ENCODE measurements at regions not wholly inside any gene's neighbourhood (a gene's known extent, or its start where the extent isn't known, plus 50 kb on each side); places are given as distances from the start of the nearest gene placed in this dataset.

GRCh38 chr3:43907508-43907858 is 216.7 kb downstream of the ABHD5 start:
- Histone ChIP-seq H3K4me2 (ENCODE audit: extremely low read depth, insufficient read depth, low read length) (no peak overlapping the region), H3K9ac (ENCODE audit: insufficient read depth, low read length) (no peak overlapping the region), H3K27me3 (ENCODE audit: control insufficient read depth, insufficient read depth, low read length) (peaks cover 2% of the 10 kb centered on the region), H2AFZ (ENCODE audit: low read length) (no peak overlapping the region), H3K4me1 (ENCODE audit: control insufficient read depth, extremely low read depth, insufficient read depth, low read length) (no peaks in the 10 kb centered on the region), H3K27ac (ENCODE audit: insufficient read depth, low read length) (no peak overlapping the region), H3K79me2 (ENCODE audit: control insufficient read depth, insufficient read depth, low read length) (no peaks in the 10 kb centered on the region), H3K9me3 (ENCODE audit: control insufficient read depth, insufficient read depth, low read depth, low read length) (no peaks in the 10 kb centered on the region), H4K20me1 (ENCODE audit: control insufficient read depth, extremely low read depth, insufficient read depth, low read length) (no peaks in the 10 kb centered on the region), H3K36me3 (ENCODE audit: control insufficient read depth, insufficient read depth, low read length) (no peaks in the 10 kb centered on the region), H3K4me3 (replicated peaks in 1 of 4; ENCODE audit: control extremely low read depth in 1 of 4, insufficient read depth in 1 of 4, low read depth in 3 of 4, low read length in 4 of 4) (no peak overlapping the region)
- no peak for TF ChIP-seq CTCF (conservative IDR thresholded peaks at IDR 0.05 in 1 of 2, IDR thresholded peaks at IDR 0.05 in 1 of 2; ENCODE audit: low read depth in 1 of 2, low read length in 2 of 2)
- TF ChIP-seq EZH2 (IDR thresholded peaks at IDR 0.05; ENCODE audit: low read length, missing control alignments) = no peak
- DNase-seq (ENCODE audit: low read depth in 2 of 2) = no peak

- Histone ChIP-seq H3K36me3 (ENCODE audit: control insufficient read depth, insufficient read depth, low read length) (no peaks in the 10 kb centered on the region), H3K79me2 (ENCODE audit: control insufficient read depth, insufficient read depth, low read length) (no peaks in the 10 kb centered on the region), H3K4me1 (ENCODE audit: control insufficient read depth, extremely low read depth, insufficient read depth, low read length) (no peaks in the 10 kb centered on the region), H4K20me1 (ENCODE audit: control insufficient read depth, extremely low read depth, insufficient read depth, low read length) (no peaks in the 10 kb centered on the region), H3K9ac (ENCODE audit: insufficient read depth, low read length) (no peak overlapping the region), H3K27ac (ENCODE audit: insufficient read depth, low read length) (no peak overlapping the region), H3K4me3 (replicated peaks in 1 of 4; ENCODE audit: control extremely low read depth in 1 of 4, insufficient read depth in 1 of 4, low read depth in 3 of 4, low read length in 4 of 4) (no peak overlapping the region), H3K4me2 (ENCODE audit: extremely low read depth, insufficient read depth, low read length) (no peak overlapping the region), H3K9me3 (ENCODE audit: control insufficient read depth, insufficient read depth, low read depth, low read length) (no peaks in the 10 kb centered on the region), H3K27me3 (ENCODE audit: control insufficient read depth, insufficient read depth, low read length) (peaks cover 2% of the 10 kb centered on the region), H2AFZ (ENCODE audit: low read length) (no peak overlapping the region)
- no peak for DNase-seq (ENCODE audit: low read depth in 2 of 2)
- TF ChIP-seq CTCF (conservative IDR thresholded peaks at IDR 0.05 in 1 of 2, IDR thresholded peaks at IDR 0.05 in 1 of 2; ENCODE audit: low read depth in 1 of 2, low read length in 2 of 2) (no peak), EZH2 (IDR thresholded peaks at IDR 0.05; ENCODE audit: low read length, missing control alignments) (no peak)
Measured at GRCh38 chr3:43908456-43908855, 217.7 kb downstream of the ABHD5 start.

- Histone ChIP-seq H3K9ac (ENCODE audit: insufficient read depth, low read length) (no peak overlapping the region), H3K27me3 (ENCODE audit: control insufficient read depth, insufficient read depth, low read length) (no peaks in the 10 kb centered on the region), H3K4me2 (ENCODE audit: extremely low read depth, insufficient read depth, low read length) (no peak overlapping the region), H4K20me1 (ENCODE audit: control insufficient read depth, extremely low read depth, insufficient read depth, low read length) (no peaks in the 10 kb centered on the region), H3K79me2 (ENCODE audit: control insufficient read depth, insufficient read depth, low read length) (no peaks in the 10 kb centered on the region), H3K36me3 (ENCODE audit: control insufficient read depth, insufficient read depth, low read length) (no peaks in the 10 kb centered on the region), H3K4me3 (replicated peaks in 1 of 4; ENCODE audit: control extremely low read depth in 1 of 4, insufficient read depth in 1 of 4, low read depth in 3 of 4, low read length in 4 of 4) (no peak overlapping the region), H3K4me1 (ENCODE audit: control insufficient read depth, extremely low read depth, insufficient read depth, low read length) (no peaks in the 10 kb centered on the region), H3K9me3 (ENCODE audit: control insufficient read depth, insufficient read depth, low read depth, low read length) (no peaks in the 10 kb centered on the region), H2AFZ (ENCODE audit: low read length) (no peak overlapping the region), H3K27ac (ENCODE audit: insufficient read depth, low read length) (no peak overlapping the region)
- DNase-seq (ENCODE audit: low read depth in 2 of 2) = no peak
- TF ChIP-seq EZH2 (IDR thresholded peaks at IDR 0.05; ENCODE audit: low read length, missing control alignments) = no peak
- TF ChIP-seq CTCF (conservative IDR thresholded peaks at IDR 0.05 in 1 of 2, IDR thresholded peaks at IDR 0.05 in 1 of 2; ENCODE audit: low read depth in 1 of 2, low read length in 2 of 2) = no peak
Measured at GRCh38 chr3:43909149-43909548, 218.4 kb downstream of the ABHD5 start.

All from fibroblast of lung (primary cell).